NOMO-1 (cell line): ENCODE measurements at regions not wholly inside any gene's neighbourhood (a gene's known extent, or its start where the extent isn't known, plus 50 kb on each side); places are given as distances from the start of the nearest gene placed in this dataset.
A peak's percentile ranks its signal among the peaks of the same experiment; 100 is the strongest.
"Not testable (repeated sequence)": the region's sequence is repeated elsewhere in the genome, so short reads cannot be mapped to it uniquely, and the experiment has no call there.

Experiments used
- DNase-seq, 2 experiments: peaks; one replicate each; lab custom pipeline; 2025; ENCODE audit not compliant: unreplicated experiment in 2 of 2; lab: John Stamatoyannopoulos, UW

GRCh38 chrX:114095789-114096188 is 488.1 kb upstream of the HTR2C start:
- DNase-seq: no peak

- DNase-seq: no peak
These were observed 496.3 kb upstream of the HTR2C start for GRCh38 chrX:114087543-114087942.

GRCh38 chrX:114077773-114078172 is 506.1 kb upstream of the HTR2C start:
- no peak for DNase-seq

GRCh38 chrX:114075073-114075673 is 508.7 kb upstream of the HTR2C start:
- peak in 1 of 2 experiments; percentile 17 for DNase-seq

GRCh38 chrX:114073926-114074325 is 510.0 kb upstream of the HTR2C start:
- no peak for DNase-seq

- peak; percentile 92 to 93 for DNase-seq
These were observed 512.5 kb upstream of the HTR2C start for GRCh38 chrX:114071412-114071811.

- peak; percentile 10 to 50 for DNase-seq
These were observed 518.2 kb upstream of the HTR2C start for GRCh38 chrX:114065577-114066223.

- DNase-seq: no peak
These were observed 522.7 kb upstream of the HTR2C start for GRCh38 chrX:114061226-114061625.

- peak; percentile 67 to 75 for DNase-seq
These were observed 524.9 kb upstream of the HTR2C start for GRCh38 chrX:114058988-114059418.

GRCh38 chrX:114057422-114057821 is 526.5 kb upstream of the HTR2C start:
- DNase-seq: not testable (repeated sequence)

- no peak for DNase-seq
These were observed 532.1 kb upstream of the HTR2C start for GRCh38 chrX:114051667-114052315.

GRCh38 chrX:114050075-114050796 is 533.6 kb upstream of the HTR2C start:
- no peak for DNase-seq

- no peak for DNase-seq
These were observed 534.8 kb upstream of the HTR2C start for GRCh38 chrX:114049063-114049462.

- no peak for DNase-seq
These were observed 536.3 kb upstream of the HTR2C start for GRCh38 chrX:114047558-114047957.

- no peak for DNase-seq
These were observed 537.1 kb upstream of the HTR2C start for GRCh38 chrX:114046695-114047279.

GRCh38 chrX:114041470-114041869 is 542.4 kb upstream of the HTR2C start:
- DNase-seq: not testable (repeated sequence)

- not testable (repeated sequence) for DNase-seq
These were observed 543.1 kb upstream of the HTR2C start for GRCh38 chrX:114040661-114041269.

GRCh38 chrX:114040111-114040510 is 543.8 kb upstream of the HTR2C start:
- not testable (repeated sequence) for DNase-seq

GRCh38 chrX:114038358-114038757 is 545.5 kb upstream of the HTR2C start:
- DNase-seq: no peak

GRCh38 chrX:114037515-114037914 is 546.4 kb upstream of the HTR2C start:
- DNase-seq: no peak
